ENCODE measurements at regions not wholly inside any gene's neighbourhood (a gene's known extent, or its start where the extent isn't known, plus 50 kb on each side); places are given as distances from the start of the nearest gene placed in this dataset.
"Not testable (repeated sequence)": the region's sequence is repeated elsewhere in the genome, so short reads cannot be mapped to it uniquely, and the experiment has no call there.

- no peak for DNase-seq
Observed at GRCh38 chr2:156955701-156956100, 301.8 kb upstream of the GALNT5 start.

- no peak for DNase-seq
Observed at GRCh38 chr2:156956161-156956560, 301.3 kb upstream of the GALNT5 start.

GRCh38 chr2:156958374-156958773 is 299.1 kb upstream of the GALNT5 start:
- no peak for DNase-seq

GRCh38 chr2:156959481-156959880 is 298.0 kb upstream of the GALNT5 start:
- no peak for DNase-seq

GRCh38 chr2:156982615-156983014 is 274.9 kb upstream of the GALNT5 start:
- no peak for DNase-seq

GRCh38 chr2:156986339-156986988 is 271.0 kb upstream of the GALNT5 start:
- DNase-seq = no peak

- DNase-seq = no peak
Observed at GRCh38 chr2:156999661-157000060, 257.8 kb upstream of the GALNT5 start.

- no peak for DNase-seq
Observed at GRCh38 chr2:157004789-157005188, 252.7 kb upstream of the GALNT5 start.

GRCh38 chr2:157015015-157015575 is 242.4 kb upstream of the GALNT5 start:
- no peak for DNase-seq

- not testable (repeated sequence) for DNase-seq
Observed at GRCh38 chr2:157023264-157023663, 234.2 kb upstream of the GALNT5 start.

GRCh38 chr2:157024129-157024528 is 233.4 kb upstream of the GALNT5 start:
- DNase-seq = no peak

- no peak for DNase-seq
Observed at GRCh38 chr2:157032017-157032416, 225.5 kb upstream of the GALNT5 start.

GRCh38 chr2:157036726-157037125 is 220.8 kb upstream of the GALNT5 start:
- no peak for DNase-seq

- DNase-seq = no peak
Observed at GRCh38 chr2:157043786-157044185, 213.7 kb upstream of the GALNT5 start.

- no peak for DNase-seq
Observed at GRCh38 chr2:157046396-157046795, 211.1 kb upstream of the GALNT5 start.

GRCh38 chr2:157052685-157053224 is 204.8 kb upstream of the GALNT5 start:
- DNase-seq = no peak

GRCh38 chr2:157053876-157054275 is 203.6 kb upstream of the GALNT5 start:
- DNase-seq = no peak

GRCh38 chr2:157055660-157056199 is 201.8 kb upstream of the GALNT5 start:
- DNase-seq = peak in 1 of 2 experiments; percentile 8

- DNase-seq = peak in 1 of 2 experiments; percentile 17
Observed at GRCh38 chr2:157056200-157056676, 201.3 kb upstream of the GALNT5 start.

- DNase-seq = no peak
Observed at GRCh38 chr2:157058161-157058560, 199.3 kb upstream of the GALNT5 start.

GRCh38 chr2:157059036-157059435 is 198.5 kb upstream of the GALNT5 start:
- DNase-seq = no peak

- DNase-seq = no peak
Observed at GRCh38 chr2:157061799-157062198, 195.7 kb upstream of the GALNT5 start.

GRCh38 chr2:157067562-157067961 is 189.9 kb upstream of the GALNT5 start:
- DNase-seq = no peak

GRCh38 chr2:157068237-157068636 is 189.3 kb upstream of the GALNT5 start:
- no peak for DNase-seq

Data from NCI-H1930 (cell line).